ENCODE measurements at regions not wholly inside any gene's neighbourhood (a gene's known extent, or its start where the extent isn't known, plus 50 kb on each side); places are given as distances from the start of the nearest gene placed in this dataset.

DNA sequence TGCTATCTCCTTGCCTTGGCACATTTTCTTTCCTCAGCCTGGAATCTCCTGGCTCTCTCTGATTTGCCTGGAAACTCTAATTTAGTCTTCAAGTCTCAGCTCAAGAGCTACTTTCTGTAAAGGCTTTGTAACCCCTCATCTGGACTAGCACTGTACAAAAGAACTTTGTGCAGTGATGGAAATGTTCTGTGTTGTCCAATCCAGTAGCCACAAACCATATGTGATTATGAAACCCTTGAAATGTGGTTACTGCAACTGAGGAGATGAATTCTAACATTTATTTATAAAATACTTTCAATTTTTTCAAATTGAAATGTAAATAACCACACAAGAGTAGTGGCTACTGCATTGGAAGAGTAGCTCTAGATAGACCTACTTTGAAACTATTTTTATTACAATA is 66.6 kb upstream of the HS3ST1 start:
- TF ChIP-seq, protein P1, sequence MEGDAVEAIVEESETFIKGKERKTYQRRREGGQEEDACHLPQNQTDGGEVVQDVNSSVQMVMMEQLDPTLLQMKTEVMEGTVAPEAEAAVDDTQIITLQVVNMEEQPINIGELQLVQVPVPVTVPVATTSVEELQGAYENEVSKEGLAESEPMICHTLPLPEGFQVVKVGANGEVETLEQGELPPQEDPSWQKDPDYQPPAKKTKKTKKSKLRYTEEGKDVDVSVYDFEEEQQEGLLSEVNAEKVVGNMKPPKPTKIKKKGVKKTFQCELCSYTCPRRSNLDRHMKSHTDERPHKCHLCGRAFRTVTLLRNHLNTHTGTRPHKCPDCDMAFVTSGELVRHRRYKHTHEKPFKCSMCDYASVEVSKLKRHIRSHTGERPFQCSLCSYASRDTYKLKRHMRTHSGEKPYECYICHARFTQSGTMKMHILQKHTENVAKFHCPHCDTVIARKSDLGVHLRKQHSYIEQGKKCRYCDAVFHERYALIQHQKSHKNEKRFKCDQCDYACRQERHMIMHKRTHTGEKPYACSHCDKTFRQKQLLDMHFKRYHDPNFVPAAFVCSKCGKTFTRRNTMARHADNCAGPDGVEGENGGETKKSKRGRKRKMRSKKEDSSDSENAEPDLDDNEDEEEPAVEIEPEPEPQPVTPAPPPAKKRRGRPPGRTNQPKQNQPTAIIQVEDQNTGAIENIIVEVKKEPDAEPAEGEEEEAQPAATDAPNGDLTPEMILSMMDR (IDR thresholded peaks at IDR 0.05), result no peak
- TF ChIP-seq POLR2AphosphoS5 (IDR thresholded peaks at IDR 0.05) (no peak), POLR2A (IDR thresholded peaks at IDR 0.05) (no peak), EP300 (IDR thresholded peaks at IDR 0.05; ENCODE audit: low read depth) (no peak)
- Histone ChIP-seq H3K4me3 (no peak overlapping the region), H3K4me1 (no peaks in the 10 kb centered on the region), H3K27me3 (no peaks in the 10 kb centered on the region), H3K27ac (no peak overlapping the region), H3K36me3 (no peaks in the 10 kb centered on the region), H3K9me3 (peaks cover 4 to 7% of the 10 kb centered on the region in 2 donors)
- in situ Hi-C loops (cut with MboI; ENCODE audit: low pct_ligation_motif_present in 1 of 4, low pct_unique_long_range_greater_than_20kb in 1 of 4, low sequenced_read_pairs in 3 of 4), result no loop called here
- DNase-seq, result no peak
- intact Hi-C loops (cut with DNase I; ENCODE audit: low total_unique reads), result no loop called here

DNA sequence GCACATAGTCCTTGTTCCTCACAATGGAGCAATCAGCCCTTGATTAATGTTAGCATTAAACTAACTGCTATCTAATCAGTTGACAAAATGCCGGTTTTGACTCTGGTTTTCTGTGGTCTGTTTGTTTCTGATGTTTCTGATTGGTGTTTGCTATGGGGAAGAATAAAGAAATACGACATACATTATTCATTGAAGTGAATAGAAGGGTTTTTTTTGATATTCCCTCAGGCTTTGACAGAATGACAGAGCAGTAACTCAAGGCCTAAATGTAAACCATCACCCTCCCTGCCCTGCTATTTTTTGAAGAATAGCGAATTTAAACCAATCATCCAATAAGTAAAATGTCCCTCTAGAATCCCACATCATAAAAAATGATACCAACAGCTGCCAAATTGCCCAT is 65.5 kb upstream of the HS3ST1 start:
- no peaks in the 10 kb centered on the region for H3K36me3 ChIP-seq
- H3K4me1 ChIP-seq, result no peaks in the 10 kb centered on the region
- intact Hi-C loops (cut with DNase I; ENCODE audit: low total_unique reads), result no loop called here
- in situ Hi-C loops (cut with MboI; ENCODE audit: low pct_ligation_motif_present in 1 of 4, low pct_unique_long_range_greater_than_20kb in 1 of 4, low sequenced_read_pairs in 3 of 4), result no loop called here
- no peaks in the 10 kb centered on the region for H3K27me3 ChIP-seq
- no peak for DNase-seq
- H3K27ac ChIP-seq, result no peak overlapping the region
- H3K9me3 ChIP-seq, result peaks cover 4 to 7% of the 10 kb centered on the region in 2 donors
- 75 to 77% methylated on average over 3 of the region's 3 CpGs for WGBS, 2 donors (ENCODE audit: low coverage in 1 of 2)
- TF ChIP-seq, protein P1 (IDR thresholded peaks at IDR 0.05), result no peak
- TF ChIP-seq POLR2A (IDR thresholded peaks at IDR 0.05) (no peak), EP300 (IDR thresholded peaks at IDR 0.05; ENCODE audit: low read depth) (no peak), POLR2AphosphoS5 (IDR thresholded peaks at IDR 0.05) (no peak)
- no peak overlapping the region for H3K4me3 ChIP-seq

GRCh38 chr4:11489453-11490083 is 60.9 kb upstream of the HS3ST1 start:
- Histone ChIP-seq H3K4me1 (peaks cover 0 to 6% (median 0%) of the 10 kb centered on the region in 4 donors), H3K4me3 (no peak overlapping the region), H3K36me3 (no peaks in the 10 kb centered on the region), H3K27ac (no peak overlapping the region), H3K9me3 (no peaks in the 10 kb centered on the region), H3K27me3 (no peaks in the 10 kb centered on the region)
- intact Hi-C loops (cut with DNase I; ENCODE audit: low total_unique reads) (no loop called here), in situ Hi-C loops (cut with MboI; ENCODE audit: low pct_ligation_motif_present in 1 of 4, low pct_unique_long_range_greater_than_20kb in 1 of 4, low sequenced_read_pairs in 3 of 4) (no loop called here)
- no peak for DNase-seq
- 73 to 84% methylated on average over 3 of the region's 3 CpGs for WGBS, 2 donors (ENCODE audit: low coverage in 1 of 2)
- no peak for TF ChIP-seq EP300 (IDR thresholded peaks at IDR 0.05; ENCODE audit: low read depth)
- TF ChIP-seq POLR2A (IDR thresholded peaks at IDR 0.05), result no peak
- TF ChIP-seq, protein P1 (IDR thresholded peaks at IDR 0.05), result no peak
- TF ChIP-seq POLR2AphosphoS5 (IDR thresholded peaks at IDR 0.05), result no peak

DNA sequence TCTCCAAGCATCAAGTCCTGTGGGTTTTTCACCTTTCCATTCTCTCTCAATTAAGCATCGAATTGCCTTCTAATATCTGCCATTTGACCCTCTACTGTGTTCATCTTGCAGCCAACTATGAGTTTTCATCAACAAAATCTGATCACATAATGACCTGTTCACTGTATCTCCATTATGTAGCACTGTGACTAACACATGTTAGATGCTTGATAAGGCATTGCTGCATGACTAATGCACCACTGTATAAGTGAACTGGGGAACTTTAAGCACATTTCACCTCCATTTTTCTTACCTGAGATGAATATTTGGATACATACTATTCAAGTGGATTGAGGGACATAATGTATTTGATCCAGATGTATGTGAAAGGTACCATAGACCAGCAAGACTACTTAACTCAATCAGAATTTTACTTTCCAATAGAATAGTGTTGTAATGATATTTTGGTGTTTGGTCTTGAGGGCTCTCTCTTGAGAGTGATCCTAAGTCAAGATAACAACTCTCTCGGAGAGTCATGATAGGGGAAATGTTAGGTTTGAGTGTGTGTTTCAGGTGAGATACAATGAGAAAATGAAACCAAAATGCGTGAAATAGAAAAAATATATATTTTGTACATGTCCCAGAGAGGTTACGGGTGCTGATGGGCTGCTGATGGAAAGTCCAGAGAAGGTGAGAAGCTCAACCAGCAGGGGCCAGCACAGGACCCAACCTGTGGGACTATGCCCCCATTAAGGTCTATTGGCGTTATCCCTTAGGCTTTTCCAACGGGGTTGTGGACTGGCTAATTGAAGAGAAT is 60.2 kb upstream of the HS3ST1 start:
- in situ Hi-C loops (cut with MboI; ENCODE audit: low pct_ligation_motif_present in 1 of 4, low pct_unique_long_range_greater_than_20kb in 1 of 4, low sequenced_read_pairs in 3 of 4) (no loop called here), intact Hi-C loops (cut with DNase I; ENCODE audit: low total_unique reads) (no loop called here)
- TF ChIP-seq POLR2A (IDR thresholded peaks at IDR 0.05) (no peak), EP300 (IDR thresholded peaks at IDR 0.05; ENCODE audit: low read depth) (no peak), POLR2AphosphoS5 (IDR thresholded peaks at IDR 0.05) (no peak)
- TF ChIP-seq, protein P1 (IDR thresholded peaks at IDR 0.05), result no peak
- Histone ChIP-seq H3K4me1 (peaks cover 0 to 6% (median 0%) of the 10 kb centered on the region in 4 donors), H3K36me3 (no peaks in the 10 kb centered on the region), H3K27me3 (no peaks in the 10 kb centered on the region), H3K9me3 (no peaks in the 10 kb centered on the region), H3K4me3 (no peak overlapping the region), H3K27ac (no peak overlapping the region)
- DNase-seq, result no peak
- WGBS, 2 donors (ENCODE audit: low coverage in 1 of 2), result 62 to 79% methylated on average over 6 of the region's 6 CpGs

Measured in transverse colon (tissue), 4 donors.